ENCODE measurements at regions not wholly inside any gene's neighbourhood (a gene's known extent, or its start where the extent isn't known, plus 50 kb on each side); places are given as distances from the start of the nearest gene placed in this dataset.
"Not testable (repeated sequence)": the region's sequence is repeated elsewhere in the genome, so short reads cannot be mapped to it uniquely, and the experiment has no call there.

- no peak overlapping the region for H3K27ac Mint-ChIP-seq
- peaks cover 21% of the 10 kb centered on the region for H3K9me3 Mint-ChIP-seq
- no peaks in the 10 kb centered on the region for H3K36me3 Mint-ChIP-seq
- TF ChIP-seq CTCF (IDR thresholded peaks at IDR 0.05; ENCODE audit: unreplicated experiment) = no peak
- H3K4me3 Mint-ChIP-seq = no peak overlapping the region
- DNase-seq (ENCODE audit: low spot score in 2 of 2, unreplicated experiment in 2 of 2) = no peak
- H3K27me3 Mint-ChIP-seq (ENCODE audit: low read depth) = no peaks in the 10 kb centered on the region
- peaks cover 10% of the 10 kb centered on the region for H3K4me1 Mint-ChIP-seq
Observed at GRCh38 chr12:60227916-60228315, 632.1 kb downstream of the SLC16A7 start.

- peaks cover 13% of the 10 kb centered on the region for H3K4me1 Mint-ChIP-seq
- no peak for DNase-seq (ENCODE audit: low spot score in 2 of 2, unreplicated experiment in 2 of 2)
- no peak for TF ChIP-seq CTCF (IDR thresholded peaks at IDR 0.05; ENCODE audit: unreplicated experiment)
- no peaks in the 10 kb centered on the region for H3K27me3 Mint-ChIP-seq (ENCODE audit: low read depth)
- H3K27ac Mint-ChIP-seq = no peak overlapping the region
- no peak overlapping the region for H3K4me3 Mint-ChIP-seq
- peaks cover 17% of the 10 kb centered on the region for H3K9me3 Mint-ChIP-seq
- H3K36me3 Mint-ChIP-seq = no peaks in the 10 kb centered on the region
Observed at GRCh38 chr12:60230056-60230455, 634.2 kb downstream of the SLC16A7 start.

DNA sequence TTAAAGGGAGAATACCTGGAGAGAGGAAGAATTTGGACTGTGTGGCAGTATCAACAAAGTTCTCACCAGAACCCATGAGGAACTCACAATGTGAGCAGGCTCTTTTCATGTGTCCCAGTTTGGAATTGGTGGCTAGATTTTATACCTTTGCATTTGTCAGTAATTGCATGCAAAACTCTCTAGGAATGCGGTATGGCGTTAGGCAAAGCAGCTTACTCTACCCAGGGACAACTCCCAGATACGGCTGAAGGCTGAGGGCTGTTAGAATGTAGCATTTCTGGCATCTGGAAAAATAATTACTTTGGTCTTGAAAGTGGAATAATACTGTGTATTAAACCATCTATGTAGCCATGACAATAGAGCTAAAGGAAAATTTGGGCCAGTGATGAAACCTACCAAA lies 635.5 kb downstream of the SLC16A7 start:
- H3K9me3 Mint-ChIP-seq = peaks cover 10% of the 10 kb centered on the region
- H3K27ac Mint-ChIP-seq = peak overlapping the region; percentile 54
- H3K27me3 Mint-ChIP-seq (ENCODE audit: low read depth) = no peaks in the 10 kb centered on the region
- peaks cover 13% of the 10 kb centered on the region for H3K4me1 Mint-ChIP-seq
- H3K36me3 Mint-ChIP-seq = no peaks in the 10 kb centered on the region
- TF ChIP-seq CTCF (IDR thresholded peaks at IDR 0.05; ENCODE audit: unreplicated experiment) = no peak
- no peak overlapping the region for H3K4me3 Mint-ChIP-seq
- no peak for DNase-seq (ENCODE audit: low spot score in 2 of 2, unreplicated experiment in 2 of 2)

DNA sequence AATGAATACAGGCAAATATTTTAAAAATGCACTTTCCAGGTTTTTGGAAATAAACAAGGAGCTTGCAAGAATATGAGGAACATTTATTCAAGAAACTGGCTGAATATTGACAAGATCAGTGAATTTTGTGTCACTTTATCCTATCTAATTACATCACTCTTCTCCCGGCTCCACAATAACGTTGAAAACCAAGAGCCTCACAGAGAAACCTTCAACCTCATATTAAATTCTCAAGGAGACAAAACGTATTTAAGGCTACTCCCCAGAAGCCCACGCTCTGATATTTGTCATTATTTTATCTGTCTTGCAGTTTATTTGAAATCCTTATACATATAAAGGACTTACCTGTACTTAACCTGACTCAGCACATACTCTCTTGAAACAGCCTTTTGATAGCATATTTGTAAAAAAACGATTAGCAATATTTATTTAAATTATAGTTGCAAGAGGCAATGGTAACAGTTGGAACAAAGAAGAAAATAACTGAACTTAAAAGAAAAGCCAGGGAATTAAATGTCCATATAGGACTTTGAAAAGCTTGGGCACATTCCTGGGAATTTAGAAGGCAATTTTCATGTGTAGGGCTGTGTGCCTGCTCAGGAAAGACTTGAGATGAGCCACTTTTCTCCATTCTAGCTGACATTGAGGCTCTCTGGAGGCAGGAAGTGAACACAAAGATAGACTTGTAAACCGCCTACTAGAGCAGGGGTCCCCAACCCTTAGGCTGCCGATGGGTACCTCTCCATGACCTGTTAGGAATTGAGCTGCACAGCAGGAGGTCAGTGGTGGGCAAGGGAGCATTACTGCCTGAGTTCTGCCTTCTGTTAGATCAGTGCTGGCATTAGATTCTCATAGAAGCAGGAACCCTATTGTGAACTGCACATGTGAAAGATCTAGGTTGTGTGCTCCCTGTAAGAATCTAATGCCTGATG lies 636.4 kb downstream of the SLC16A7 start:
- no peak for DNase-seq (ENCODE audit: low spot score in 2 of 2, unreplicated experiment in 2 of 2)
- no peak overlapping the region for H3K4me3 Mint-ChIP-seq
- no peaks in the 10 kb centered on the region for H3K27me3 Mint-ChIP-seq (ENCODE audit: low read depth)
- no peaks in the 10 kb centered on the region for H3K36me3 Mint-ChIP-seq
- TF ChIP-seq CTCF (IDR thresholded peaks at IDR 0.05; ENCODE audit: unreplicated experiment) = no peak
- H3K9me3 Mint-ChIP-seq = peaks cover 7% of the 10 kb centered on the region
- H3K4me1 Mint-ChIP-seq = peaks cover 13% of the 10 kb centered on the region
- no peak overlapping the region for H3K27ac Mint-ChIP-seq

GRCh38 chr12:60234611-60235195 lies 638.9 kb downstream of the SLC16A7 start:
- Mint-ChIP-seq H3K4me1 (peaks cover 13% of the 10 kb centered on the region), H3K9me3 (peaks cover 22% of the 10 kb centered on the region)
- DNase-seq (ENCODE audit: low spot score in 2 of 2, unreplicated experiment in 2 of 2); H3K4me3 Mint-ChIP-seq; H3K27ac Mint-ChIP-seq; H3K36me3 Mint-ChIP-seq; H3K27me3 Mint-ChIP-seq (ENCODE audit: low read depth): not testable (repeated sequence)

- H3K36me3 Mint-ChIP-seq = no peaks in the 10 kb centered on the region
- no peak for DNase-seq (ENCODE audit: low spot score in 2 of 2, unreplicated experiment in 2 of 2)
- H3K4me1 Mint-ChIP-seq = peaks cover 13% of the 10 kb centered on the region
- TF ChIP-seq CTCF (IDR thresholded peaks at IDR 0.05; ENCODE audit: unreplicated experiment) = no peak
- H3K27ac Mint-ChIP-seq = no peak overlapping the region
- H3K9me3 Mint-ChIP-seq = peaks cover 24% of the 10 kb centered on the region
- no peak overlapping the region for H3K4me3 Mint-ChIP-seq
- H3K27me3 Mint-ChIP-seq (ENCODE audit: low read depth) = no peaks in the 10 kb centered on the region
Observed at GRCh38 chr12:60235261-60235660, 639.4 kb downstream of the SLC16A7 start.

- H3K9me3 Mint-ChIP-seq = peaks cover 24% of the 10 kb centered on the region
- H3K27ac Mint-ChIP-seq; H3K27me3 Mint-ChIP-seq (ENCODE audit: low read depth); H3K4me1 Mint-ChIP-seq; H3K4me3 Mint-ChIP-seq; H3K36me3 Mint-ChIP-seq; DNase-seq (ENCODE audit: low spot score in 2 of 2, unreplicated experiment in 2 of 2): not testable (repeated sequence)
Observed at GRCh38 chr12:60236416-60236815, 640.6 kb downstream of the SLC16A7 start.
